ENCODE measurements at regions not wholly inside any gene's neighbourhood (a gene's known extent, or its start where the extent isn't known, plus 50 kb on each side); places are given as distances from the start of the nearest gene placed in this dataset.
A peak's percentile ranks its signal among the peaks of the same experiment; 100 is the strongest.

DNA sequence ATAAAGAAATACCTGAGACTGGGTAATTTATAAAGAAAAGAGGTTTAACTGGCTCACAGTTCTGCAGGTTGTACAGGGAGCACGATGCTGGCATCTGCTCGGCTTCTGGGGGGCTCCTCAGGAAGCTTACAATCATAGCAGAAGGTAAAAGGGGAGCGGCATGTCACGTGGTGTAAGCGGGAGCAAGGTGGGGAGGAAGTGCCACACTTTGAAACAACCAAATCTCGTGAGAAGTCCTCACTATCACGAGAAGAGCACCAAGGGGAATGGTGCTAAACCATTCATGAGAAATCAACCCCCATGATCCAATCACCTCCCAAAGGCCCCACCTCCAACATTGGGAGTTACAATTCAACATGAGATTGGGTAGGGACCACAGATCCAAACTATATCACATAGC, 67.7 kb downstream of the AKR1B1 start:
- no peak for DNase-seq (ENCODE audit: low spot score)

DNA sequence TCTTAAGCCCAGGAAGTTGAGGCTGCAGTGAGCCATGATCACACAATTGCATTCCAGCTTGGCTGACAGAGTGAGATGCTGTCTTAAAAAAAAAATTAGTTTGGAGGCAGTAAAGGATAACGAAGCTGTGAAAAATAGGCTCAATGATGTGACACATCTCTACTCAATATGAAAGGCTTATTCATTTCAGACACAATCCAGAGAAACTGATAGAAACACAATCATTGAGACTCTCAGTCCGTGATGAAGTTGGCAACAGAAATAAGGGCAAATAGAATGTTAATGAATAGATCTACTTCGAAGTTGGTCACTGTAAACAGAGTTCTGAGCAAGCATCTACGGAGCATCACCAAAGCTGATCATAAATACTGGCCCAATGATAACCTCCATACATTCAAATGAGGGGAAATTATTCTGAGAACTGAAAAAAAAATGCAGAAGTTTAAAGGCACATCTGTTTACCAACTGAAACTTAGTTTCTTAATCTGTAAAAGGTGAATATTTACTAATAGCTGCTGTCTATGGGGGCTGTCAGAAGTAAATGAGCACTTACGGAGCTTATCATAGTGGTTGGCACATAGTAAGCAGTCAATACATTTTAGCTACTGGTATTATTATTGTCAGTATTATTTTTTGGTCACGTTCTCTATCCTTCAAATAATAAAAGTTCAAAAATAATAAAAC, 70.4 kb downstream of the AKR1B1 start:
- DNase-seq (ENCODE audit: low spot score): no peak

- no peak for DNase-seq (ENCODE audit: low spot score)
These were observed 61.8 kb upstream of the SLC35B4 start for GRCh38 chr7:134378562-134378961.

- no peak for DNase-seq (ENCODE audit: low spot score)
These were observed 60.0 kb upstream of the SLC35B4 start for GRCh38 chr7:134376693-134377092.

GRCh38 chr7:134375206-134375605, 58.5 kb upstream of the SLC35B4 start:
- DNase-seq (ENCODE audit: low spot score): no peak

DNA sequence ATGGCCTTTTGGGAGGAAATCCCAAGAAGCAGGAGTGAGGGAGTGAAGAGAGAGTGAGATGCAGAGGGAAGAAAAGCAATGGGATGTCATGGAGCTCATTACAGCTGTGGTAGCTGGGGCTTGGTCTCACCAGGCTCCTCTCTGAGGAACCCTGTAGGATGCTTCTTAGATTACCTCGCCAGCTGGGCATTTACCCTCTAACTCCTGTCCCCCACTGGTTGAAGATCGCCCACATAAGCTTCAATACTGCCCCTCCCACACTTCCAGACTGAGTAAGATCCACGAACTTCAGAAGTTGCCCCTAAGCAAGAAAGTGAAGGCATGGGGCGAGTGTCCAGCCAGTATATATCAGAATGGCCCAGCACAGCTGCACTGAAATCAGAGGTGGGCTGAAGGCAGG, 58.1 kb upstream of the SLC35B4 start:
- no peak for DNase-seq (ENCODE audit: low spot score)

DNA sequence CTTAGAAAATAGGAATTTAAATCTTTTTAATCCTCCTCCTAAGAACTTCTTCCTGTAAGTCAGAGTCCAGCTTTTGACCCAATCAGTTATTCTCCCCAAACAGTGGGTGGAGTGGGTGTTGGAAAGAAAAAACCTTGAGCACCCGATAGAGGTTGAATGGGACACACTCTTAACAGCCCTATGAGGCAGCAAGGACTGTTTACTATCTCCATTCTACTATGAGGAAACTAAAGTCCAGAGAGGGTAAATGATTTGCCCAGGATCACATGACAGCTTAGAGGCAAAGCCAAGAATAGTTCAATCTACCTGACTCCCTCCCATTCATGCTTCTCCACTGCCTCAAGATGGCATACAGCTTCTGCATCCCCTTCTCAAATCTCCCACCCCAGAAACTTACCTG, 57.6 kb upstream of the SLC35B4 start:
- no peak for DNase-seq (ENCODE audit: low spot score)

GRCh38 chr7:134372858-134373257, 56.1 kb upstream of the SLC35B4 start:
- DNase-seq (ENCODE audit: low spot score): no peak

DNA sequence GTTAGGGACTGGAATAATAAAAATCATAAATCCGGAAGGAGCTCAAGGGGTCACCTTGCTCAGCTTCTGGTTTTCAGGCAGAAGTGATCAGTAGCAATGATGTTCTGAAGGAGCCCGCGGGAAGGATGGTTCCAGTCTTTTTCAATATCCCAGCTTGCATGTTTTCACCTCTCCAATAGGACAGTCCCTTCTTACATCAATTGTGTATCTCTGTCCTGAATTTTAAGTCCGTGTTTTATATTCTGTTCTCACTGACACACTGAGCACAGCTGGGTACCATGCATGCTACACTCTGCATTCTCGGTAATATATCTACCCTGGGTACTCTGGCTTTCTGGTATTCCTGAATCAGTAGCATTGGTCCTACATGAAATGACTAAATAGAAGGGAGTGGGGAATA, 55.2 kb upstream of the SLC35B4 start:
- no peak for DNase-seq (ENCODE audit: low spot score)

DNA sequence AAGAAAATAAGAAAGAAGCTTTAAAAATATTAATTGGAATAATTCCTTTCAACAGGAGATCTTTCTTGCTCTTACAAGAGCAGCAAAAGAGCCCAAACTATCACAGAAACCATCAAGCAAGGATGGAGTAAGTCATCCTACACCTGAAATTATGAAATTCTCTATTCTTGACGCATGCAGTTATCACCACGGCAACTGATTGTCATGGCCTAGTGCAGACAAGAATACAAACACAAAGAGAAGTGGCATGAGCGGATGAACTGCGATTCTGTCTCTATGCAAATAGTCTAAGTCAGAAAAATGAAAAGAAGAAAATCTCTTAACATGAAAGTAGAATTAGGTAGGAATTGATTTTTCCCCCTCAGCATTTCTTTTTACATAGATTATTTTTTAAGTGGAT, 54.8 kb upstream of the SLC35B4 start:
- DNase-seq (ENCODE audit: low spot score): peak; percentile 50

- DNase-seq (ENCODE audit: low spot score): peak; percentile 10
These were observed 53.4 kb upstream of the SLC35B4 start for GRCh38 chr7:134370135-134370534.

DNA sequence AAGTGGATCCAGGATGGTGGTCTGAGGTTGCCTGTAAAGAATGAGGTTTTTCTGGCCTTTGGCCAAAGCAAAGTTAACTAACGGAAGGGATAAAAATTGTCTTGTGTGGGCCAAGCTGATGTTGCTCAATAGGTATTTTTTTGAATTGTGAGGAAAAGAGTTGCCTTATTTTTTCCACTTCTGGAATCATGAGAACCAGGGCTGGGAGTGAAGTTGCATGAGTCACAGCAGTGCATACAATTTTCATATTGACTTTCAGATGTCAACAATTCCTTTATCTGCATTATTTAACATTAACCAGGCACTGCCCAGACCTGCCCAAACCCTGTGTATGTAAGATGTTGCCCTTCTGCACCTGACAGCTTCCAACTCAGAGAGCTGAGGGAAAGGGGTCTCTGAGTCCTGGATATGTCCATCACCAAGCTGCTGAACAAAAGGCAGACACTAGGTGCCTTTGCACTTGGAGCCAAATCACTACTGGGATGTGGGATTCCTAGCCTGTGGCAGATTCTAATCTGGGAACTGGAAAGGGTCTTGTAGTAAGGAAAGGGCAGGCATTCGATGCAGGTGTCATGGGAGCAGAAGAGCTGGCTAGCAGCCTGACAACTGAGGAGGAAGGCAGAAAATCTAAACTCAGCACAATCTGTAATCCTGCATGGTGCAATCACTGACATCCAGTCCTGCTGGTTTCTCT, 52.3 kb upstream of the SLC35B4 start:
- no peak for DNase-seq (ENCODE audit: low spot score)

DNA sequence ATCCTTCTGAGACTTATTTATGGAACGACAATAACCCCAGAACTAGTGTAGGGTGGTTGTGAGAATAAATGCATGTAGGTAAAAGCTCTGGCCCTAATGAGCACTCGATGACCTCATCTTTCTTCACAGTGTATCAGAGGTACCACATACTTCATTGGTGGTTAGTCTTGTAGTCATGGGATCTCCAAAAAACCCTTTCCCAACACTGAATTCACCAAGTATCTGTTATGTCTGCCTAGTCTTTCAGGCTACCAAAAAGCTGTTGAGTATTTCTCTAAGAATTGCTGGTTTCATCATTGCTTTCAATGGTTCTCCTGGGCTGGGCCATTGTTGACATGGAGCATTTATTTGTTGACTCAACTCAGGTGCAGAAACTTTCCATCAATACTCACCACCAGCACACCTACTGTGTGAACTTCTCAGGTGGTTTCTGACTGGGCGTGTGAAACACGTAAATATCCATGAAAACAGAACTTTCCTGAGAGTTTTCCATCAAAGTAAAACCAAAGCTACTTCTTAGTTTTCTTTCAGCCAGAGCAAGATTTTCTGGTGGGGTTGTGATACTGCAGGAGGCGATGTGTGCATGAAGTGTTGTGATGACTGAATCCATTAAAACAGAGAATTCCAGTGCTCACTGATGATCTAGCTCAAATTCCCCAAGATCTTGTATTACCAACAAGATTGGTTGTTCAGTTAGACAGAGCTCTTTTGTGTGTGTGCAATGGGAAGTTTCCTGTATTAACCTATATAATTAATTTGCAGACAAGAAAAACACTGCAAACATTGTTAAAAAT, 51.4 kb upstream of the SLC35B4 start:
- DNase-seq (ENCODE audit: low spot score): no peak

Data from putamen (tissue), 1 donor.